ENCODE measurements at regions not wholly inside any gene's neighbourhood (a gene's known extent, or its start where the extent isn't known, plus 50 kb on each side); places are given as distances from the start of the nearest gene placed in this dataset.
A peak's percentile ranks its signal among the peaks of the same experiment; 100 is the strongest.

DNA sequence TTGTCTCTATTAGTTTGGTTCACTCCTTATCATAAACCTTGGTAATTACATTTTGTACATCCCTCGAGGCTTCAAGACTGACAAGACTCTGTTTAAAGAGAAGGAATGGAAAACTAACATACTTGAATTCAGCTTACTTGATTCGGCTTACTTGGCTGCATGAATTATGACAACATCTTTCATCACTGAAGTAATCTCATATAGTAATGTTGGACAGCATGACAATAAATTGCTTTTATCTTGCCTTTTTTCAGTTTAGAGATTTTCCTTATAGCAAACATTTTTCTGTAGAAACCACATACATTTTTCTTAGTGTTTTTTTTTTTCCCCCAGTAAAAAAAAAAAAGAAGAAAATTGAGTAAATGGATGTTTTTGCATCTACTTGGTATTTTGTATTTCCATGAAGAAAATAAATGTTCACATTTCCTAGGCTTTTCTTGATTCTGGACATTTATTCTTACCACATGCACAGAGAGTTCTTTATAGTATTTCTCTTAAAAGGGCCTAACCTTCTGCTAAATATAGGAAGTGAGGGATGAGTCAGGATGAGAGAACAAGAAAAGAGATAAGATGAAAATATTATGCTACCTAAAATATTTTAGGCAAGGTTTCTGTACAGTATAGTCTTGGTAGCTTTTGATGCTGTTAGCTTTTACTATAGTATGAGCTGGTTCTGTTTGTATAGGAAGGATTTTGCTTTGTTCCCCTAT lies 101.0 kb upstream of the HDGFL1 start:
- WGBS, 2 experiments (ENCODE audit: insufficient coverage in 1 of 2, insufficient read length in 1 of 2) = 93 to 100% methylated on average over 1 to 2 of the region's 2 CpGs
- TF ChIP-seq, protein P1, sequence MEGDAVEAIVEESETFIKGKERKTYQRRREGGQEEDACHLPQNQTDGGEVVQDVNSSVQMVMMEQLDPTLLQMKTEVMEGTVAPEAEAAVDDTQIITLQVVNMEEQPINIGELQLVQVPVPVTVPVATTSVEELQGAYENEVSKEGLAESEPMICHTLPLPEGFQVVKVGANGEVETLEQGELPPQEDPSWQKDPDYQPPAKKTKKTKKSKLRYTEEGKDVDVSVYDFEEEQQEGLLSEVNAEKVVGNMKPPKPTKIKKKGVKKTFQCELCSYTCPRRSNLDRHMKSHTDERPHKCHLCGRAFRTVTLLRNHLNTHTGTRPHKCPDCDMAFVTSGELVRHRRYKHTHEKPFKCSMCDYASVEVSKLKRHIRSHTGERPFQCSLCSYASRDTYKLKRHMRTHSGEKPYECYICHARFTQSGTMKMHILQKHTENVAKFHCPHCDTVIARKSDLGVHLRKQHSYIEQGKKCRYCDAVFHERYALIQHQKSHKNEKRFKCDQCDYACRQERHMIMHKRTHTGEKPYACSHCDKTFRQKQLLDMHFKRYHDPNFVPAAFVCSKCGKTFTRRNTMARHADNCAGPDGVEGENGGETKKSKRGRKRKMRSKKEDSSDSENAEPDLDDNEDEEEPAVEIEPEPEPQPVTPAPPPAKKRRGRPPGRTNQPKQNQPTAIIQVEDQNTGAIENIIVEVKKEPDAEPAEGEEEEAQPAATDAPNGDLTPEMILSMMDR (conservative IDR thresholded peaks at IDR 0.05) = no peak
- no peak overlapping the region for H3K27ac Mint-ChIP-seq
- H3K27ac ChIP-seq (ENCODE audit: low read depth, low read length) = no peak overlapping the region
- no peaks in the 10 kb centered on the region for H3K27me3 ChIP-seq (ENCODE audit: control insufficient read depth, insufficient read depth, low read length, poor library complexity, severe bottlenecking)
- H3K36me3 Mint-ChIP-seq (ENCODE audit: low read depth) = no peaks in the 10 kb centered on the region
- H3K36me3 ChIP-seq (ENCODE audit: control insufficient read depth, insufficient read depth, low read length) = no peaks in the 10 kb centered on the region
- H3K4me1 Mint-ChIP-seq = peaks cover 24% of the 10 kb centered on the region
- no peak overlapping the region for H3K4me3 ChIP-seq (ENCODE audit: low read length)
- no peak overlapping the region for H3K9ac ChIP-seq (ENCODE audit: extremely low read depth, low read length, poor library complexity, severe bottlenecking)
- no peaks in the 10 kb centered on the region for H3K27me3 Mint-ChIP-seq (ENCODE audit: insufficient read depth)
- no peaks in the 10 kb centered on the region for H3K9me3 Mint-ChIP-seq
- peaks cover 4% of the 10 kb centered on the region for H3K4me1 ChIP-seq (ENCODE audit: control insufficient read depth, insufficient read depth, low read length)
- no peaks in the 10 kb centered on the region for H3K9me3 ChIP-seq (ENCODE audit: control insufficient read depth, low read length)
- H3K4me3 Mint-ChIP-seq = no peak overlapping the region
- DNase-seq = no peak

- Mint-ChIP-seq H3K9me3 (no peaks in the 10 kb centered on the region), H3K4me3 (no peak overlapping the region), H3K4me1 (peaks cover 24% of the 10 kb centered on the region), H3K27ac (no peak overlapping the region), H3K27me3 (ENCODE audit: insufficient read depth) (no peaks in the 10 kb centered on the region), H3K36me3 (ENCODE audit: low read depth) (no peaks in the 10 kb centered on the region)
- Histone ChIP-seq H3K4me1 (ENCODE audit: control insufficient read depth, insufficient read depth, low read length) (peaks cover 4% of the 10 kb centered on the region), H3K4me3 (ENCODE audit: low read length) (no peak overlapping the region), H3K36me3 (ENCODE audit: control insufficient read depth, insufficient read depth, low read length) (no peaks in the 10 kb centered on the region), H3K9me3 (ENCODE audit: control insufficient read depth, low read length) (no peaks in the 10 kb centered on the region), H3K27me3 (ENCODE audit: control insufficient read depth, insufficient read depth, low read length, poor library complexity, severe bottlenecking) (no peaks in the 10 kb centered on the region), H3K27ac (ENCODE audit: low read depth, low read length) (no peak overlapping the region), H3K9ac (ENCODE audit: extremely low read depth, low read length, poor library complexity, severe bottlenecking) (no peak overlapping the region)
- TF ChIP-seq, protein P1 (conservative IDR thresholded peaks at IDR 0.05) = no peak
- DNase-seq = no peak
- WGBS, 2 experiments (ENCODE audit: insufficient coverage in 1 of 2, insufficient read length in 1 of 2) = 80 to 92% methylated on average over 1 to 5 of the region's 7 CpGs
Observed at GRCh38 chr6:22470454-22471131, 98.8 kb upstream of the HDGFL1 start.

DNA sequence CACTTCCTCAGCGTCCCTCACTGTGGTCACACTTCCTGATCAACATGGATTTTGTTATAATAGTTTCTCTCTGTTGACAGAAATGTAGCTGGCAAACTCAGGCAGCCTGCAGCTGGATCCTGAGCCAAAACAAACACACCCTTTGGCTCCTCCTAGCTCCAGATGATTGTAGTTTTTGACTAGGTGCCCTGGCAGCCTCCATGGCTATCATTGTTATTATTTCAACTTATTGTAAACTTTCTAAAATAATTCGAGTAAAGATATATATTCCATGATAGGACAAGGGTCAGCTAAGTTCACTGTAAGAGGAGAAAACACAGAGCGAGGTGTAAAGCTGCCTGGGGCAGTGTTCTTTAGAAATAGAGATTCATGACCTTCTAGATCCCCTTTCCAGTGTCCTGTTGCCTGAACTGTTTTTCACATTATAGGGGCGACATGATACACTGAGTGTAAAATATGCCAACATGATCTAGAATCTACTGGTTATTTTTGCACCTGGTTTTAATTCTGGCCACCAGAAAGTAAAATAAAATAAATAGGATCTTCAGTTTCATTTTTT lies 98.2 kb upstream of the HDGFL1 start:
- no peaks in the 10 kb centered on the region for H3K36me3 ChIP-seq (ENCODE audit: control insufficient read depth, insufficient read depth, low read length)
- no peak overlapping the region for H3K27ac ChIP-seq (ENCODE audit: low read depth, low read length)
- no peak overlapping the region for H3K9ac ChIP-seq (ENCODE audit: extremely low read depth, low read length, poor library complexity, severe bottlenecking)
- no peaks in the 10 kb centered on the region for H3K36me3 Mint-ChIP-seq (ENCODE audit: low read depth)
- DNase-seq = peak; percentile 43
- H3K27me3 ChIP-seq (ENCODE audit: control insufficient read depth, insufficient read depth, low read length, poor library complexity, severe bottlenecking) = no peaks in the 10 kb centered on the region
- H3K4me1 Mint-ChIP-seq = peaks cover 21% of the 10 kb centered on the region
- H3K27me3 Mint-ChIP-seq (ENCODE audit: insufficient read depth) = no peaks in the 10 kb centered on the region
- no peaks in the 10 kb centered on the region for H3K9me3 ChIP-seq (ENCODE audit: control insufficient read depth, low read length)
- TF ChIP-seq, protein P1 (conservative IDR thresholded peaks at IDR 0.05) = peak; percentile 67
- peaks cover 4% of the 10 kb centered on the region for H3K4me1 ChIP-seq (ENCODE audit: control insufficient read depth, insufficient read depth, low read length)
- H3K4me3 ChIP-seq (ENCODE audit: low read length) = no peak overlapping the region
- 85 to 100% methylated on average over 1 to 3 of the region's 4 CpGs for WGBS, 2 experiments (ENCODE audit: insufficient coverage in 1 of 2, insufficient read length in 1 of 2)
- no peak overlapping the region for H3K4me3 Mint-ChIP-seq
- no peaks in the 10 kb centered on the region for H3K9me3 Mint-ChIP-seq
- H3K27ac Mint-ChIP-seq = no peak overlapping the region
